HG02623 (cell line): ENCODE measurements at regions not wholly inside any gene's neighbourhood (a gene's known extent, or its start where the extent isn't known, plus 50 kb on each side); places are given as distances from the start of the nearest gene placed in this dataset.
"Not testable (repeated sequence)": the region's sequence is repeated elsewhere in the genome, so short reads cannot be mapped to it uniquely, and the experiment has no call there.

ENCODE experiments used
- ATAC-seq: cut with Tn5 transposase; IDR thresholded peaks from one replicate; pipeline ENCODE4 v1.9.1; 2021; ENCODE audit warnings: moderate library complexity; ENCODE audit not compliant: unreplicated experiment

GRCh38 chr1:166784646-166785045, 54.6 kb upstream of the POGK start:
- ATAC-seq: not testable (repeated sequence)

DNA sequence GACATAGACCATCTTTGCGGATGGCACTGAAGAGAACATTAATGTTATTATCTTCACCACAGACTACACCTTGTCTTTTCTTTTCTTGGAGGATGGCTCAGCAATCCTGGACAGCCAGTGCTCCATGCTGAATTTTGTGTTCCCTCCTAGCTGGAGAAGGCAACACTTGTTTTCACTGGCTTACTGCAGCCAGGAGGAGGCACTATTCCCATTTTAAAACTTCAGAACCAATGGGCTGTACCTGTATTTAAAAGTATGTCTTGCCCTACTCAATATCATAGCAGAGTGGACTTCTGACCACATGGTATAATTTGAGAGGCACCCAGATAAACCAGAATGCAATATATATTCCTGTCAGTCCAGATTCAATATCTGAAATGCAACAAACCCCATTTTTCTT, 53.3 kb upstream of the POGK start:
- ATAC-seq: no peak

DNA sequence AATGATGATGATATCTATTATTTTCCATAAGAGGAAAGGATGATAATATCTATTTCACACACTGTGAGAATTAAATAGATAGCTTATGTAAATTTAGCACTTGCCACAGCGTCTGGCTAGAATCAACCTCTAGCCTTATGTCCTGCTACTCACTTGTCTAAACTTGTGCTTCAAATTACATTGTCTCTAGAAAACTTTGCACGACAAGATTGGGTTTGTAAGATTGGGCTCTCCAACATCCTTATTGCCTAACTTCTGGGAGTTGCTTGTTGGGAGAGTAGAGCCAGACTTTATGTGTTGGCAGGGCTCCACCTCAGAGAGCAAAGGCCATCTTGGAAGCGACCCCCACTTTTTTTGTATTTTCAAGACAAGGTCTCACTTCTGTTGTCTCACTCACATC, 50.0 kb upstream of the POGK start:
- ATAC-seq: no peak
